Smooth muscle cell of the brain vasculature (primary cell): ENCODE measurements at regions not wholly inside any gene's neighbourhood (a gene's known extent, or its start where the extent isn't known, plus 50 kb on each side); places are given as distances from the start of the nearest gene placed in this dataset.

ENCODE experiments used
- DNase-seq: peaks from one replicate; pipeline ENCODE4 v3.0.0-alpha.2; 2012; ENCODE audit warnings: low read depth, low spot score

- no peak for DNase-seq
Observed at GRCh38 chr5:106601620-106602019, 1069.1 kb downstream of the EFNA5 start.

GRCh38 chr5:106600803-106601202 is 1069.9 kb downstream of the EFNA5 start:
- no peak for DNase-seq

GRCh38 chr5:106595864-106596263 is 1074.9 kb downstream of the EFNA5 start:
- no peak for DNase-seq

- DNase-seq, result no peak
Observed at GRCh38 chr5:106584268-106584667, 1086.5 kb downstream of the EFNA5 start.

- no peak for DNase-seq
Observed at GRCh38 chr5:106578736-106579135, 1092.0 kb downstream of the EFNA5 start.

GRCh38 chr5:106574820-106575219 is 1095.9 kb downstream of the EFNA5 start:
- no peak for DNase-seq

- no peak for DNase-seq
Observed at GRCh38 chr5:106566031-106566430, 1104.7 kb downstream of the EFNA5 start.

GRCh38 chr5:106545325-106545724 is 1125.4 kb downstream of the EFNA5 start:
- no peak for DNase-seq

GRCh38 chr5:106543330-106543729 is 1127.4 kb downstream of the EFNA5 start:
- no peak for DNase-seq

GRCh38 chr5:106530150-106530549 is 1140.6 kb downstream of the EFNA5 start:
- DNase-seq, result no peak

GRCh38 chr5:106525438-106525837 is 1145.3 kb downstream of the EFNA5 start:
- DNase-seq, result no peak

GRCh38 chr5:106523852-106524251 is 1146.9 kb downstream of the EFNA5 start:
- no peak for DNase-seq

GRCh38 chr5:106522296-106522695 is 1148.4 kb downstream of the EFNA5 start:
- peak; percentile 57 for DNase-seq

- DNase-seq, result peak; percentile 43
Observed at GRCh38 chr5:106521701-106522100, 1149.0 kb downstream of the EFNA5 start.

- no peak for DNase-seq
Observed at GRCh38 chr5:106510321-106510720, 1160.4 kb downstream of the EFNA5 start.

- DNase-seq, result no peak
Observed at GRCh38 chr5:106508894-106509293, 1161.8 kb downstream of the EFNA5 start.

- DNase-seq, result no peak
Observed at GRCh38 chr5:106493910-106494309, 1176.8 kb downstream of the EFNA5 start.

- DNase-seq, result no peak
Observed at GRCh38 chr5:106489004-106489403, 1181.7 kb downstream of the EFNA5 start.

- DNase-seq, result no peak
Observed at GRCh38 chr5:106488407-106488806, 1182.3 kb downstream of the EFNA5 start.

- no peak for DNase-seq
Observed at GRCh38 chr5:106481374-106481773, 1189.4 kb downstream of the EFNA5 start.

- no peak for DNase-seq
Observed at GRCh38 chr5:106476630-106477029, 1194.1 kb downstream of the EFNA5 start.

- DNase-seq, result no peak
Observed at GRCh38 chr5:106474066-106474465, 1196.7 kb downstream of the EFNA5 start.

- DNase-seq, result peak; percentile 47
Observed at GRCh38 chr5:106459541-106459940, 1211.2 kb downstream of the EFNA5 start.

GRCh38 chr5:106454651-106455415 is 1215.9 kb downstream of the EFNA5 start:
- DNase-seq, result no peak
